ENCODE measurements at regions not wholly inside any gene's neighbourhood (a gene's known extent, or its start where the extent isn't known, plus 50 kb on each side); places are given as distances from the start of the nearest gene placed in this dataset.

DNA sequence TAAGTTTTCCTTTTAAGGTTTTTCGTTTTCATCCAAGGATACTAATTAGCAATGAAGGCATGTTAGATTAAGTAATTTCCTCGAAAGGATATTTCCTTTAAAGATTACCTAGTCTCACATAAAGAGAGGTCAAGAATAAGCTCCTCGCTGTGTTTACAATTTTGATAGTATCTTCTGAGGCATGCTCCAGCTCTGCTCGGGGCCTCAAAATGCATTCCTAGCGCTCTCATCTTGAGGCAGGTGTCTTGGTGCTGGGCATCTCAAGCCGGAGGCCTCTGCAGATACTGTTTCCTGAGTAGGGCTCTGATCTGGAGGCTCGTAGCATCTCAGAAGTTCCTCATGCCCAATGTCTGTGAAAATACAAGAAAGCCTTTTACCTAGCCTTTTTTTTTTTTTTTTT lies 128.6 kb upstream of the SNX19 start:
- DNase-seq (ENCODE audit: low read depth, low spot score), result no peak

DNA sequence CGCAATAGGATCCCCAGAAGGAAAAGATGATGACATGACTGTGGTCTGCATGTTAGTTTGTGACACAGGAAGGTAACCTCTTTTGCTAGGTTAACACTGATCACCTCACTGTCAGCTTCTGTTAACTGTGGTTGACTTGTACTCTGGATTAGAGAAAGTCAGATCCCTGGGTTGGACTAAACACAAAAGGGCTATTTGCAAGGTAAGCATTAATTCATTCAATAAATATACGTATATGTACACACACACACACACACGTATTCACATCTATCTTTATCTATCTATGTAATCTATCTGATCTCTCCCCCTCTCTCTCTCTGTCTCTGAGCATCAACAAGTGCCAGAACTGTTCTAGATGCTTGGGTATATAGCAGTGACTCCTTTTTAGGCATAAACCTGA lies 136.1 kb upstream of the SNX19 start:
- DNase-seq (ENCODE audit: low read depth, low spot score), result no peak

DNA sequence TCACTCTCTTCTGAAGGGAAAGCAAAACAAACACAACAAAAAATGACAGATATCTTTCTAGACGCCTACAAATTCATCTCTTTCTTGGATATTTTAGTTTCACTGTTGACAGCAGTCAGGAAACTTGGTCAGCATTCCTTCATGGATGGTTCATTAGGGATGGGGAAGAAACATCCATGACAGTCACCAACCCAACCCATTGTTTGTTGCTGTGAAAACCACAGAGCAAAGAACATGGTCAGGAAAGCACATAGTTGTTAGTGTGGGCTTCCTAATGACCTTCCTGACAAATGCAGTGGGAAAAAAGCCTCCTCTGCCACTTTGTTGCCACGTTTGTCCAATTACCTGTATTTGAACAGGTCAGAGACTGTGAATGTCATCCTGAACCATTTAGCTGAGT lies 139.8 kb upstream of the SNX19 start:
- DNase-seq (ENCODE audit: low read depth, low spot score), result no peak

DNA sequence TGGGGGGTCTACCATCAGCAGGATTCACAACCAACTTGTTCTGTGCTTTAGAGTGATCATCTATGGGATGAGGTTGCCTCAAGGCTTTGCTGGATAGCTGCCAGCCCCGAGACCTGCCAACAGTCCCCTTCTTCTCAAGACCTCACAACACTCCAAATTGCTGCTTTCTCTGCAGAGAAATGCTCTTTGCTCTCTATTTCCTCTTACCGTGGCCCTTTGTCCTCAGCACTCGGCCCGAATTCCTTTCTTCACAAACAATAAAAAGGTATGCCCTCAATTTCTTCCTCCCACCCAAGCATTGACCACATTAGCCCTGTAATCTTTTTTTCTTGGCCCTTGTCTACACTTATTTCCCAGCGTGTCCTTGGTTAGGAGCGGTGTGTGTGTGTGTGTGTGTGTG lies 147.4 kb upstream of the SNX19 start:
- DNase-seq (ENCODE audit: low read depth, low spot score), result no peak

DNA sequence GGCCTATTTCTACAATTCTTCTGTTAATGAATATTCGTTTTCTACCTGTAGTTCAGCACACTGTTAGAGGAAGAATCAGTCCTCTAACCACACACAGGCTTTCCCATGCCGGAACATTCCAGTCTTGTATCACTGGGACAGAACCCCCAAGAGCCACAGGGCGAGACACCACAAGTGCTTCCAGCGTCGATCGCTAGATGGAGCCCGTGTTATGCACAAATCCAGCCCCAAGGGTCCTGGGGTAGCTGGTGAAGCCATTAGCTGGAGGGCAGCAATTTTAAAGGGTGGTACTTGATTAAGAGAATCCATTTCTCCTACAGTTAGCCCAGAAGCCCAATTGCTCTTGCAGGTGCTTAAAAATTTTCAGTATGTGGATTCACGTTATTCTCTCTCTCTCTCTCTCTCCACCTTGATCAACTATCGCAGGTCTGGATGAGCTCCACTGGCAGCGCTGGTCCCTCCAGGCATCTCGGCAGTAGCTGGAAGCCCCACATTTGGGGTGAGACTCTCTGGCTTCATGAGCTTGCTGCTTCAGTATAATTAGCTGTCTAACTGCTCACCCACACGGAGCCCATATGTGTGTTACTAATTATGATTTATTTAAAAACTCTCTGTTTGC lies 148.2 kb upstream of the SNX19 start:
- DNase-seq (ENCODE audit: low read depth, low spot score), result no peak

DNA sequence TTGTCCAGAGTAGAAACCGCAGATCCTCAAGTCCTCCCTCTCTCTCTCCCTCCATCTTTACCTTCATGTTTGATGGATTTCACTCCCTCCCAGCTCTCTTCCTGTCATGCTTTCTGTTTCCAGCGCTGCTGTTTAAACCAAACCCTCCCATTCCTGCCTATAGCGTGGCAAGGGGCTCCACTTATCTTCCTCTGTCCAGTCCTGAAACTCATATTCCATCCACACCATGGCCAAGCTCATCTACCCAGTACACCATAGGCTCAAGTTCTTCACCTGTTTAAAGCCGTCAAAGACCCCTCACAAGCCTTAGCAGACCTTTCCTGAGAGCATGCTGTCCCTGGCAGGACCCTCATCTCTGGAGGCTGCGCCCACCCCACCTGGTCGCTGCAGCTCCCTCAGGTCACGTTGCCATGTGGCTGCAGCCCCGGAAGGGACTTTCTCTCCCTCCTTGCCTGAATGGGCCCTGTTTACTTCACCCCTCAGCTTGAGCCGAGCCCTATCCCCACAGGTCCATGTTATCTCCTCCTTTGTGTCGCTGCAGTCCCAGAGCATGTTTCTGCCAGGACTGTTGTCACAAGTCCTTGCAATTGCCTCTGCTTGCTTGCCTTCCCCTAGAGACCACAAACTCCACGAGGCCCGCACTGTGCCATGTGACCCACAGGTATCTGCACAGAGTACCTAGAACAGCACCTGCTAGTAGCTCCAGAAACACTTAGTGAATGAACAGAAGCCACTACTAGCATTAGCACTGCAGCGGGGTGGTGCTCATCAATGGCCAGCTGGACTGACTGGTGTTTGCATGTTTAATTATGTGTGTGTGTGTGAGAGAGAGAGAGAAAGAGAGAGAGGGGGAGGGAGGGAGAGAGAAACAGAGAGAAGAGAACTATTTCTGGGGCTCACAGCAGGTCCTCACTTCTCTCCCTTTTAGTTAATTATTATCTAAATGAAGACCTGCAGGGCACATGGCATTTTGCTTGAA lies 149.4 kb upstream of the SNX19 start:
- no peak for DNase-seq (ENCODE audit: low read depth, low spot score)

DNA sequence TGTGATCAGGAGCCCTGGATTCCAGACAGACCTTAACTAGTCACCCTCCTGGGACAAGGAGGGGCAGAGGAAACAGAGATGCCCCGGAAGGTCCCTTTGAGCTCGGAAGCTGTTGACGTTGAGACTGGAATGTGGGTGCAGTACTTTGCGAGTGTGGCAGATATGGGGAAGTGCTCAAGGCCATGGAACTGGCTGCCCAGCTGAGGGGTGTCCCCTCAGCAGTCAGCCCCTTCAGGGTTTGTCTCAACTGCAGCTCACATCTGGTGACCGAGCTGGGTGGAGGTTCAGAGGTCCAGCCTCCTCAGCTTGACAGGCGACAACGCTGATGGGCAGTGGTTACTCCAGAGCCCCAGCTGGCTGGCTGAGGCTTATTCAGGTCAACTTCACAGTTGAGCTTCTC lies 150.3 kb upstream of the SNX19 start:
- DNase-seq (ENCODE audit: low read depth, low spot score), result no peak

DNA sequence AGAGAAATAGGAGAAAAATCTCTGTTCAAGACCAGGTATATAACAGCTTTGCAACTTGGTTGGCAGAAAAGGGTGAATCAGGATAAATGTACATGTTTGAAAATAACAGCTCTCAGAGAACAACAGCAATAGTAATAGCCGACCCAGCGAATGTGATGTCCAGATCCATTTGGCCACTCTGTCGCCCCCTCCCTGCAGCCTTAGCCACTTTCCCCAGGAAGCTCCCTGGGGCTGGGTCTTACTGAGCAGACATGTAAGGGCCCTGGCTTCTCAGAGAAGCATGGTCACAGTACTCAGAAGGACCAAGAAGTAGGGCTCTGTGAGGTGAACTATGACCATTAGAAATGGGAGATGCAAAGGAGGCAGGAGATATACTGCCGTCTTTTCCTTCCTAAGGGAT lies 154.1 kb upstream of the SNX19 start:
- DNase-seq (ENCODE audit: low read depth, low spot score), result no peak

DNA sequence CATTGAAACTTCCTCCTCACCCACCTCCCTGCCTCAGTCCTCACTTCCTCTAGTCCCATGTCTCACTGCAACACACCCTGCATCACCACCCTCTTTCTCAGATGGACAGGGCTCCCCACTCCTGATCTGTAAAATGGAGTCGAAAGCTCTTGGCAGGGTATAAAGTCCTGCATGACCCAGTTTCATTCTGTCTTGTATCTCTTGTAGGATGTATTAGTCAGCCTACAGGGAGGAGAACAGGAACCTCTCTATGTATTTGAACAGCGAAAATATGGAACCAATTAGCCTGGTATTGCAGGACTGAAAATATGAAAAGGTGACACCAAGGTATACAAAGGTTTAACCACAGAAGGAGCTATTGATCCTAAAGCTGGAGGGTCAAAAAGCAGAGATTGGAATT lies 156.9 kb upstream of the SNX19 start:
- DNase-seq (ENCODE audit: low read depth, low spot score), result no peak

DNA sequence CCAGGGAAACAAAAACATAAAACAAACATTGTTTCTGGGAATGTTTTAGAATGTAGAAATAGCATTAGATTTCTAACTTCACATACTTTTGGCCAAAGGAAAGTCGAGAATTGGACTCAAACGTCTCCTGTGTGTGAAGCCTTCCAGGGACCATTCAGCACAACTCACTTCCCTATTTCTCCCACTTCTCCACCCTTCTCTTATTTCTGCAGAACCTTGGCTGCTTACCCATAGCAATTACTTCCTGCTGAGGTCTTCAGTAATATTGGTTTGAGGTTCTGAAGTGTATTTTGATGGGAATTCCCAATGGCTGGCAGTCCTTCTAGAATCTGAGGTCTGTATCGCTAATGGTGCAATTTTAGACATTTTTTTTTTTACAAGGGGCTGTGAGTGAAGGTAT lies 158.3 kb upstream of the SNX19 start:
- DNase-seq (ENCODE audit: low read depth, low spot score), result no peak

DNA sequence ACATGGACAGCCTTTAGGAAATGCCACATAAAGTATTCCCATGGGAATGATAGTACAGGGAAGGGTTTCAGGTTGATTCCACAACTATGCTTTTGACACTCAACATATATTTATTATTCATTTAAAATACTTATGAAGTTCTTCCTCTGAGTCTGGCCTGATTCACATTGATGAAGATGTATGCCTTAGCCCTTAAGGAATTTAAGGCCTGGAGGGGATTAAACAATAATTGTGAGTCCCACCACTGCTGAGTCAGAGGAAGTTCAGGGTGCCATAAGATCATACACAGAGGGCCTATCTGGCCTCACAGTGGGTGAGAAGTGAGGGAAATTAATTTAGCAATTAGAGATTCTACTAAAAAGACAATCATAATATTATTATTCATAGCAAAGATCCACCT lies 161.1 kb upstream of the SNX19 start:
- no peak for DNase-seq (ENCODE audit: low read depth, low spot score)

DNA sequence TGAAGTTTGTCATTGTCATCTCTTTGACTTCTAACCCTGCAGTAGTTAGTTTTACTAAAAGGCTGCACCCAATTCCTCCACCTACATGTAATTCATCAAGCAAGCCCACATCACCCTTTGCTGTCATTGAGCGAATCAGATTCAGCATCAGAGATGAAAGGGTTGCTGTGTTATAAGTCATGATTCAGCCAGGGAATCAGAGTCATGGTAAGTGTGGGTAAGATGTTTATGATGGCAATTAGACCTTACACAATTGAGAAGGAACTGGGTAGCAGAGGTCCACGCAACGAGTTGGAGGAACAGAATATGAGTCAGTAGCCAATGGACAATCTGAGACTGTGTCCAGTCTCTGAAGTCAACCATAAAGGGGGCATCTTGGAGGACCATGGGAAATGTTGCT lies 162.8 kb upstream of the SNX19 start:
- no peak for DNase-seq (ENCODE audit: low read depth, low spot score)

DNA sequence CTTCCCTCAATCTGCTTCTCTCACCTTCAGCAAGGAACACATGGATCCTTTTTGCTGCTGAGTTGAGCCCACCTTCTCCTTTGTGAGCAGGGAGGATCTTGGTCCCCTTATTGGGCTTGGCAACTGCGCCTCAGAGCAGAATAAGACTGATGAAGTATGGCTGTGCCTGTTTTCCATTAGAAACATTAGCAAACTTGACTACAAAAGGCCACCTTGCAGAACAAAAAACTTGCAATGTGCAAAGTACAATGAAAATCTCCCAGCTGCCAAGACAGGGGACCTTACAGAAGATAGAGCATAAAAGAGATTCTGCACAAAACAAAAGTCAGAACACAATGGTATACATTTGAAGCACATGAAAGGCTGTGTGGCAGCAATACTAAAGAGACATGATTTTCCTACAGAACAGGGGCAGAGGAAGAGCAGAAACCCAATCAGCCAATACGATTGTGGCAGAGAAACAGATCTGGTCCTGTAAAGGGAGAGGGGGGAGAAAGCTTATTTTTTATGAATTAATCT lies 173.5 kb upstream of the SNX19 start:
- no peak for DNase-seq (ENCODE audit: low read depth, low spot score)

DNA sequence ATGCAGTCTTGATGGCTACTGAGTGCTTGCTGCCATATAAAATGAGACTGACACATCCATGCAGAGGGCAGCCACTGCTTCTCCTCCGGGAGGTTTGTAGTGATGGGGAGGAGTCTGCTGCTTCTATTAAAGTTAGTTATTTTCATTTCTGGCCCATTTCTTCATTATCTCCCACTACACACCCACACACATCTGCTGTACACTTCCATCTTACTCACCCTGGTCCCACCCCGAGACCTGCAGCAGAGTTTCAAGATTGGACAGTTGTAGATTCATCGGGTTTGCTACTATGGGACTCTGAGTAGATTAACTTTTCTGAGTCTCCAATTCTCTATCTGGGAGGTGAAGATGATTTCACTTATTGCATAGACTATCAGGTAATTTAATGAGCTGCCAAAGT lies 176.2 kb upstream of the SNX19 start:
- DNase-seq (ENCODE audit: low read depth, low spot score), result no peak

DNA sequence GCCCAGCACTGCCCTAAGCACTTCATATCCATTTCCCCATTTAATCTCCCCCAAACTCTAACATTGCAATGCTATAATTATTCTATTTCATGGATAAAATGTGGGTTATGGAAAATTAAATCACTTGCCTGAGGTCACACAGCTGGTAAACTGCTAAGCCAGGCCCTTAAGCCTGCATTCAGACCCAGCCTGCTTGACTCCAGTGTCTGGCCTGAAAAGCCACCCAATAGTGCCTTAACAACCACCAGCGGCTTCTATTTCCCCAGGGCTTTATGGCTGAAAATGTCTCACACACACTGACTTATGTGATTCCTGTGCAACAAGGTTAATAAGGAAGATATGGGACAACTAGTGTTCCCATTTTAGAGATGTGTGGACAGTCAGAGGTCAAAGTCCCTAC lies 178.5 kb upstream of the SNX19 start:
- DNase-seq (ENCODE audit: low read depth, low spot score), result no peak

DNA sequence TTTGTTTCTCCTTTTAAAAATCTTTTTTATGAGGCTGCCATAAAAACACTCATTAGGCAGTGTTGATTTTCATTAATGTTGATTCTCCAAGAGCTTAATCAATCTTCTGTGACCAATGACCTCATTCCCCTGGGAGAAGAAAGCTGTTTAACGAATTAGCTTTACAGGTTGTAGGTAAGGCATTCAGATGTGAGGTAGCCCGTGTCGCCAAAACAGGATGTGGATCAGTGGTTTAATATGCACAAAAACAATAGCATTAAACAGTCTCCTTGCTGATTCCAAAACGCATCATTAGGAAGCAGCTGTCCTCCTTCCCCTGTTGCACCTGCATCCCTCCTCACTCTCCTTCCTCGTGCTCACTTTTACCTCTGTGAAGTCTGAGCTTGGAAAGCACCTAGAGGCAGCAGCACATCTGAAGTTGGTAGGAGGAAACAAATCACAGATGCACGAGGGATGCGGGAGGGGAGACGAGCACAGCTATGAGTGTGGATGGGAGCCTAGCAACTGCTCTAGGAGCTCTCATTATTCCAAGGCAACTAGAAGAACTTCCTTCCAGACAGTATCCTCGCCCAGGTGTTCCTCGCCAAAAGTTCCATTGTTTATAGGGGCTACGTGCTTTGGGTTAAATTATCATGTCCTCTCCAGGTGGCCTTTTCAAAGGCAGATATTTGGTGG lies 179.4 kb upstream of the SNX19 start:
- DNase-seq (ENCODE audit: low read depth, low spot score), result no peak

DNA sequence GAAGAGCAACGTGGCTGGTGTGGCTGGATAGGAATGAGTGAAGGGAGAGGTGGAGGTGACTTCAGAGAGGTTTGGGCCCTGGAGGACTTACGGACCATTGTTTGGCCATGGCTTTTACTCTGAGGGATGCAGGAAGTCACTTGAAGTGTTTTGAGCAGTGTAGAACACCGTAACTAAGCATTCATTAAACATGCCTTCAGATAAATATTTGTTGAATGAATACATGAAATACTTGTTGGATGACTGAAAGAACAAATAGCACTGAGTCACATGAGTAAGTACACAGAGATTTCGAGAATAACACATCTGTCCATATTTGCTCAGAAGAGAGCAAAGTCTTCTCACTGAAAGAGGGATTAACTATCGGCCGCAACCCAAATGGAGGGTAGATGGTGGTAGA lies 182.7 kb upstream of the SNX19 start:
- no peak for DNase-seq (ENCODE audit: low read depth, low spot score)

DNA sequence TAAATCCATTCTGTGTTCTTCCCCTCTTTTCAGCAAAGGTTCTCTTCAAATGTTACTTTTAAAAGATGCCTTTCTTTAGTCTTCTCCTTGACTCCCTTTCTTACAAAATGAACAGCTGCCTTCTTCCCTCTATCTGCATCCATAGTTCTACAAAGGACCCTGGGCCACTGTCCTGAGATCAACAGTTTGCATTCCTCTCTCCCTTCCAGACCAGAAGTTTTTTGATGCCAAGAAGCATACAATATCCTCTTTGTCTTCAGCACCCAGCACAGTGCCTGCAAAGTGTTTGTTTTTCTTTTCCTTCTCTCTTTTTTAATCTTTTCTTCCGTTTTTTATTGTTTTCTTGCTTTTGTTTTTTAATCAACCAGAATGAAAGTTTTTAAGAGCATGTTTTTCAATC lies 183.5 kb upstream of the SNX19 start:
- no peak for DNase-seq (ENCODE audit: low read depth, low spot score)

DNA sequence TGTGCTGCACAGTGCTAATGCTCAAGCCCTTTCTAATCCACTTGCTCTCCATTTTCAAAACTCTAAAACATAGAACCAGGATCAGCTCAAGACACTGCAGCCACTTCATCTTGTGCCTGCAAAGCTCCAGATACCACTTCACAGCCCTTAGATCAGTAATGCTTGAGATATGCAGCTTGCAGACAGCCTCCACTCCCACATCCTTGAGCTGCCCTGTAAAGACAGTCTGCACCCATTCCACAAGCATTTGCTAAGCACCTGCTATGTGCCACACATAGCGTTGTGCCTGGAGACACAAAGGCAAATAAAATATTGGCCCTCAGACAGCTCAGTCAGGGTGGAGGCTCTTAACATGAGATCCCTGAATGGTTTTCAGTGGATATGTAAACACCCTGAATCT lies 192.5 kb upstream of the SNX19 start:
- no peak for DNase-seq (ENCODE audit: low read depth, low spot score)

DNA sequence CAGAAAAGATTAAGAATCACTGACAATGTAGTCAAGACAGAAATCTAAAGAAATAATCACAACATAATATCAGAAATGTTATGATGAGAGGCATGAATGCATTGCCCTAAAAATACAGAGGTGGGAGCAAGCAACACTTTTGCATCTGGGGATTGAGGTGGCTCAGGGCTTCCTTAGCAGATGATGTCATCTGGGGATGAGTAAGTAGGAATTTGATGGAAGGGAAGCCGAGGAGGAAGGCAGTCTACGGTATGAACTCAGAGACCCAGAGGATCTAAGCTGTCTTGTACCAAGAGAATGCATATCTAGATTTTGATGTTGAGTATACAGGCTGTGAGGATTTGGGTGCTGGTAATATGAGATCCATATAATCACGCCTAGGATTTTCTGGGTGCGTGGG lies 193.0 kb upstream of the SNX19 start:
- no peak for DNase-seq (ENCODE audit: low read depth, low spot score)

DNA sequence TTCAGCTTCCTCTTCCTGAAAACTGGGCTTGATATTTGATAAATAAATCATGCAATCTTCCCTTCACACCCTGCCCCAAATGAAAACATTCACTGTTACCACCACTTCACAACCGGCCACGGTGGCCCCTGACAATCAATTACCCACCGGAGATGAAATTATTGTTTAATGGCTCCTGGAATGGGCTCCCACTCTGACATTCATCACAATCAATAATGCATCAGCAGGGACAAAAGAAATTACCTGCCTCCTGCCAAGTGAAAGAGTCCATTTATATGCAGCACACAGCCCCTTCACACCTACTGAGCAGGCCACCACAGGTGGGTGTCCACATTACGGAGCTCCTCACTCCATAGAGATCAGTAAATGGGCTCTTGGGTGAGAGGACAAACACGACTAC lies 193.5 kb upstream of the SNX19 start:
- DNase-seq (ENCODE audit: low read depth, low spot score), result no peak

DNA sequence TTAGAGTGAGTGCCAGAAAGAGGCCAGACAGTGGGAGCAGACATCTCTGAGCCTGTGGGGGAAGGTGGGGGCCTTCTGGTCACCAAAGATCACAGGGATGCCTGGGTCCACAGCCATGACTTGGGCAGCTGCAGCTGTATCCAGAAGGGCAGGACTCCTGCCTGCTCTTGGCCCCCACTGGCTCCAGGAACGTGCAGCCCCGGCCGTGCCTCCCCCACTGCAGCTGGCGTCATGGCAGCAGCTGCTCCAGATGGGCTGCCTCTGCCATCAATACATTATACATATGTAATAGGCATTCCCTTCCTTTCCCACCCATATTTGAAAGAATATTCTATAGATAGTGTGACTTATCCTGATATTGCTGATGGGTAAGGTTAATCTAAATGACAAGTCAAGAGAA lies 195.5 kb upstream of the SNX19 start:
- no peak for DNase-seq (ENCODE audit: low read depth, low spot score)
